ENCODE measurements at regions not wholly inside any gene's neighbourhood (a gene's known extent, or its start where the extent isn't known, plus 50 kb on each side); places are given as distances from the start of the nearest gene placed in this dataset.

DNA sequence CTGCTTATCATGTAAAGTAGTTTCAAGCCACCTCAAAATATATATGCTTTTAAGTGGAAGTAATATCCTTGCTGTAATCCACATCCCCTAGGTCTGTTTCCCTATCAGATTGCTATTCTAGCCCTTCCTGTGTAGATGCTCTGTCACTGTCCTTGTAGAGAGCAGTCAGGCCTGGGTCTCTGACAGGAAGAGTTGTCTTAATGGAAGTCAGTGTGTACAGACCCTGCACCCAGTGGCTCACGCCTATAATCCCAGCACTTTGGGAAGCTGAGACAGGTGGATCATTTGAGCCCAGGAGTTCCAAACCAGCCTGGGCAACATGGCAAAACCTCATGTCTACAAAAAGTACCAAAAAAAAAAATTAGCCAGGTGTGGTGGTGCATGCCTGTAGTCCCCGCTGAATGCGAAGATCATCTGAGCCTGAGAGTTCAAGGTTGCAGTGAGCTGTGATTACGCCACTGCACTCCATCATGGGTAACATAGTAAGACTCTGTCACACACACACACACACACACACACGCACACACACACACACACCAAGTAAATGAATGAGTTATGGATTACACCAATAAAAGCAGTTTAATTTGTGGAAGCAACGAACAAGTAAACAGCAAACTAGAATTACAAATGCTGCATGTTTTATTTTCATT lies 70.2 kb upstream of the DSC1 start:
- Histone ChIP-seq H3K4me1 (replicated peaks) (no peaks in the 10 kb centered on the region), H3K27me3 (replicated peaks; ENCODE audit: insufficient read depth) (no peaks in the 10 kb centered on the region), H3K36me3 (no peaks in the 10 kb centered on the region), H3K4me3 (no peak overlapping the region), H3K27ac (no peak overlapping the region), H3K9me3 (no peaks in the 10 kb centered on the region)
- no peak for DNase-seq (ENCODE audit: low spot score)
- intact Hi-C loops (cut with DNase I), result loop anchor here (10.0 kb wide), 1 partner anchor 682 kb away; no protein-coding TSS in a partner anchor
- WGBS, result 78% methylated on average over 6 of the region's 6 CpGs
- TF ChIP-seq CTCF (IDR thresholded peaks at IDR 0.05) (no peak), POLR2AphosphoS5 (IDR thresholded peaks at IDR 0.05) (no peak)

DNA sequence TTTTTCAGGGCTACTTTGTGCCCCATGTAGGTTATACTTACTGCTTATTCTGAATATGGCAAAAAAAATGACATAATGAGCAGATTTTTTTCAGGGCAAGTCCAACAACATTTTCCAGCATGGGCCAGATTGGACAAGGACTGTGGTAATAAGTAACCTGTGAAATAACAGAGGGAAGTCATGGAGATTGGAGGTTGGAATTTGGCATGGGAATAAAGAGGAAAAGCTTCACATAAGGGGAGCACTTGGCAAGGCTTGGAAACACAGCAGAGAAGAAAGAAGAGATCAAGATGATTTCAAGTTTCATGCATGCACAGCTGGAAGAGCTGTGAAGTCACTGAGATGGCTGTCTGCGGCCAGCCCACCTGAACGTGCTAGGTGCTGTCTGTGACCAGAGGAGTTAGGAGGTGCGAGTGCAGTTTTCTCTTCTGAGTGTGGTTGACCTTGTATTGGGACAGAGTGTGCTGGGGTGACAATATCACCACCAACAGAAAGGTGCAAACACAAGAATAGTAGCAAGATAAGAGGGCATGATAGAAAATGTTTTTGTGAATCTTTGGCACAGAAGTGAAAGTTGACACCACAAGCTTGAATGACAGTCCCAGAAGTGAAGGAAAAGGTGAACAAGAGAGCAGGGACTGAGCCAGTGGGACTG lies 71.1 kb upstream of the DSC1 start:
- no peak overlapping the region for H3K27ac ChIP-seq
- H3K4me3 ChIP-seq, result no peak overlapping the region
- H3K9me3 ChIP-seq, result no peaks in the 10 kb centered on the region
- 18% methylated on average over 3 of the region's 3 CpGs for WGBS
- DNase-seq (ENCODE audit: low spot score), result no peak
- H3K4me1 ChIP-seq (replicated peaks), result no peaks in the 10 kb centered on the region
- no peaks in the 10 kb centered on the region for H3K36me3 ChIP-seq
- intact Hi-C loops (cut with DNase I), result loop anchor here (10.0 kb wide), 1 partner anchor 681 kb away; no protein-coding TSS in a partner anchor
- TF ChIP-seq POLR2A (IDR thresholded peaks at IDR 0.05) (no peak), POLR2AphosphoS5 (IDR thresholded peaks at IDR 0.05) (no peak), CTCF (IDR thresholded peaks at IDR 0.05) (no peak)
- H3K27me3 ChIP-seq (replicated peaks; ENCODE audit: insufficient read depth), result no peaks in the 10 kb centered on the region

GRCh38 chr18:31235856-31236255 lies 73.2 kb upstream of the DSC1 start:
- intact Hi-C loops (cut with DNase I), result loop anchor here (10.0 kb wide), 1 partner anchor 679 kb away; no protein-coding TSS in a partner anchor
- Histone ChIP-seq H3K27me3 (replicated peaks; ENCODE audit: insufficient read depth) (no peaks in the 10 kb centered on the region), H3K4me3 (no peak overlapping the region), H3K36me3 (no peaks in the 10 kb centered on the region), H3K9me3 (no peaks in the 10 kb centered on the region), H3K4me1 (replicated peaks) (no peaks in the 10 kb centered on the region), H3K27ac (no peak overlapping the region)
- no peak for TF ChIP-seq POLR2AphosphoS5 (IDR thresholded peaks at IDR 0.05)
- TF ChIP-seq CTCF (IDR thresholded peaks at IDR 0.05), result no peak
- 54% methylated on average over 5 of the region's 5 CpGs for WGBS
- no peak for DNase-seq (ENCODE audit: low spot score)

DNA sequence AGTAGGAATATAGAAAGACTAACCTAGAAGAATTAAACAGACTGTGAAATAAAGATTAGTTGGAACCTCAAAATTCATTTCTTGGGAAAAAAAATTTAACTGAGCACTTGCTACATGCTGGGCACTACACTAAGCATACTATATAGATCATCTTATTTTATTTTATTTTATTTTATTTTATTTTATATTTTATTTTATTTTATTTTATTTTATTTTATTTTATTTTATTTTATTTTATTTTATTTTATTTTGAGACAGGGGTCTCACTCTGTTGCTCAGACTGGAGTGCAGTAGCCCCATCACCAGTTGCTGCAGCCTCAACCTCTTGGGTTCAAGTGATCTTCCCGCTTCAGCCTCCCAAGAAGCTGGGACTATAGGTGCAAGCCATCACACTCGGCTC lies 74.5 kb upstream of the DSC1 start:
- Histone ChIP-seq H3K4me3 (no peak overlapping the region), H3K27me3 (replicated peaks; ENCODE audit: insufficient read depth) (no peaks in the 10 kb centered on the region), H3K27ac (no peak overlapping the region), H3K4me1 (replicated peaks) (no peaks in the 10 kb centered on the region), H3K9me3 (no peaks in the 10 kb centered on the region), H3K36me3 (no peaks in the 10 kb centered on the region)
- 93% methylated on average over 2 of the region's 2 CpGs for WGBS
- DNase-seq (ENCODE audit: low spot score), result no peak
- TF ChIP-seq CTCF (IDR thresholded peaks at IDR 0.05) (no peak), POLR2AphosphoS5 (IDR thresholded peaks at IDR 0.05) (no peak), POLR2A (IDR thresholded peaks at IDR 0.05) (no peak)
- intact Hi-C loops (cut with DNase I), result loop anchor here (10.0 kb wide), 1 partner anchor 678 kb away; no protein-coding TSS in a partner anchor

DNA sequence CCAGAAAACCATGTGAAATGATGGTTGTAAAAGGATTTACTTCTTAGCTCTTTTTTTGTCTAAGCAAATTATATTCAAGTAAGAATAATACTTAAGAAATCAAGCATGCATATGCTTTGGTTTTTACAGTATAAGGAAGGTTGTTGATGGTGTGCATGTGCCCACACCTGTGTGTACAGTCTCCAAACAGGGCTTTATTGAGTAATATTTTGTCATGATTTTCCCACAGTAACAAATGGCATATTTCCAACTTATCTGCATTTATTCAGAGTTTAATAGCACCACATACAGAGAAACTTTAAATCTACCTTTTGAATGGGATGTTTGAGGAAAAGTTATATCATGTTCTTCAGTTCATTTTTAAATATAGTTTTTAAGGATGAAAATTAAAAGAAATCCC lies 76.5 kb upstream of the DSG1 start:
- Histone ChIP-seq H3K27ac (no peak overlapping the region), H3K27me3 (replicated peaks; ENCODE audit: insufficient read depth) (no peaks in the 10 kb centered on the region), H3K4me1 (replicated peaks) (no peaks in the 10 kb centered on the region), H3K36me3 (no peaks in the 10 kb centered on the region), H3K4me3 (no peak overlapping the region), H3K9me3 (no peaks in the 10 kb centered on the region)
- intact Hi-C loops (cut with DNase I), result no loop called here
- no peak for DNase-seq (ENCODE audit: low spot score)
- TF ChIP-seq CTCF (IDR thresholded peaks at IDR 0.05) (no peak), POLR2A (IDR thresholded peaks at IDR 0.05) (no peak), POLR2AphosphoS5 (IDR thresholded peaks at IDR 0.05) (no peak)

Data from prostate gland (tissue), 2 donors.